PC-3 (cell line): ENCODE measurements at regions not wholly inside any gene's neighbourhood (a gene's known extent, or its start where the extent isn't known, plus 50 kb on each side); places are given as distances from the start of the nearest gene placed in this dataset.
A peak's percentile ranks its signal among the peaks of the same experiment; 100 is the strongest.

ENCODE experiments used
- ATAC-seq: fragments of 200-7000 bp; cut with Tn5 transposase; 2 replicates; pipeline ENCODE4 v1.9.1; 2020; ENCODE audit warnings: mild to moderate bottlenecking, moderate library complexity
- BruUV-seq: library from RNA; stranded (reverse); fragments of 400-500 nt; replicated peaks from 2 replicates; lab custom pipeline; 2021; lab: Mats Ljungman, UMichigan
- CTCF ChIA-PET: fragments of 300-600 bp; sonication (Branson Sonifier 250); formaldehyde crosslinking; loops from one replicate; lab custom pipeline; 2022; ENCODE audit warnings: antibody characterized with exemption; lab: Charles Lee
- POLR2A ChIA-PET: fragments of 300-600 bp; sonication (Branson Sonifier 250); formaldehyde crosslinking; loops from one replicate; lab custom pipeline; 2022; ENCODE audit warnings: antibody characterized with exemption; ENCODE audit not compliant: unreplicated experiment; lab: Charles Lee
- DNase-seq: peaks from one replicate; pipeline ENCODE4 v3.0.0-alpha.2; 2015
- H2AFZ ChIP-seq: fragments of 300-600 bp; sonication (generic); 2 replicates; pipeline ENCODE4 v1.6.0; 2016; ENCODE audit warnings: antibody characterized with exemption, low read length
- H3F3A ChIP-seq: fragments of 300-600 bp; sonication (generic); one replicate; pipeline ENCODE4 v1.6.0; 2017; ENCODE audit warnings: antibody characterized with exemption, low read length, control low read depth, mild to moderate bottlenecking; ENCODE audit not compliant: unreplicated experiment
- H3K27ac ChIP-seq: fragments of 300-600 bp; sonication (generic); 2 replicates; pipeline ENCODE4 v1.5.1; 2016; ENCODE audit warnings: mild to moderate bottlenecking, low read length
- H3K27me3 ChIP-seq: fragments of 300-600 bp; sonication (generic); 2 replicates; pipeline ENCODE4 v1.6.1; 2016; ENCODE audit warnings: low read length, mixed read lengths
- H3K36me3 ChIP-seq: fragments of 300-600 bp; sonication (generic); 2 replicates; pipeline ENCODE4 v1.6.1; 2016; ENCODE audit warnings: low read depth, mixed run types, low read length, mixed read lengths
- H3K4me1 ChIP-seq: fragments of 300-600 bp; sonication (generic); 2 replicates; pipeline ENCODE4 v1.5.1; 2016; ENCODE audit warnings: low read length; ENCODE audit not compliant: insufficient read depth
- H3K4me2 ChIP-seq: fragments of 300-600 bp; sonication (generic); 2 replicates; pipeline ENCODE4 v1.6.0; 2016; ENCODE audit warnings: low read length
- H3K4me3 ChIP-seq: fragments of 300-600 bp; sonication (generic); 2 replicates; pipeline ENCODE4 v1.5.1; 2016; ENCODE audit warnings: mild to moderate bottlenecking, low read length, mixed read lengths
- H3K79me2 ChIP-seq: fragments of 300-600 bp; sonication (generic); 2 replicates; pipeline ENCODE4 v1.6.1; 2017; ENCODE audit warnings: low read length, mixed read lengths
- H3K9ac ChIP-seq: fragments of 300-600 bp; sonication (generic); 2 replicates; pipeline ENCODE4 v1.6.0; 2016; ENCODE audit warnings: mild to moderate bottlenecking, low read length
- H3K9me2 ChIP-seq: fragments of 300-600 bp; sonication (generic); replicated peaks from 2 replicates; pipeline ENCODE4 v1.6.1; 2016; ENCODE audit warnings: mixed run types, low read length, mixed read lengths
- H3K9me3 ChIP-seq: fragments of 300-600 bp; sonication (generic); 2 replicates; pipeline ENCODE4 v1.6.1; 2016; ENCODE audit warnings: low read length, mixed read lengths
- H4K20me1 ChIP-seq: fragments of 300-600 bp; sonication (generic); 2 replicates; pipeline ENCODE4 v1.6.1; 2016; ENCODE audit warnings: low read length, mixed read lengths
- CTCF ChIP-seq: fragments of 300-600 bp; sonication (generic); conservative IDR thresholded peaks from 2 replicates; pipeline ENCODE4 v1.5.1; 2017; ENCODE audit warnings: antibody characterized with exemption, low read depth, mild to moderate bottlenecking, low read length
- EZH2 ChIP-seq: fragments of 300-600 bp; sonication (generic); IDR thresholded peaks from one replicate; pipeline ENCODE4 v1.6.1; 2017; ENCODE audit warnings: antibody characterized with exemption, mild to moderate bottlenecking, low read length; ENCODE audit not compliant: unreplicated experiment
- EZH2phosphoT487 ChIP-seq: fragments of 300-600 bp; sonication (generic); IDR thresholded peaks from 2 replicates; pipeline ENCODE4 v1.6.1; 2018; ENCODE audit warnings: mild to moderate bottlenecking, antibody characterized with exemption, low read length, borderline replicate concordance
- intact Hi-C: fragments of 100-400 bp; cut with micrococcal nuclease; formaldehyde crosslinking; loops from 2 replicates; pipeline ENCODE4 v1.9.0; 2023

GRCh38 chr12:124172636-124173035 lies 122.3 kb upstream of the RFLNA start:
- no peak for TF ChIP-seq EZH2
- Histone ChIP-seq H3K79me2 (no peaks in the 10 kb centered on the region), H3K9ac (no peak overlapping the region), H3K4me2 (no peak overlapping the region), H2AFZ (no peak overlapping the region), H3K4me3 (no peak overlapping the region), H3K4me1 (no peaks in the 10 kb centered on the region), H3K36me3 (no peaks in the 10 kb centered on the region), H3K9me2 (no peaks in the 10 kb centered on the region), H3K27me3 (peaks cover 62% of the 10 kb centered on the region), H3K27ac (no peak overlapping the region), H3K9me3 (no peaks in the 10 kb centered on the region), H3F3A (no peaks in the 10 kb centered on the region), H4K20me1 (no peaks in the 10 kb centered on the region)
- ChIA-PET POLR2A (no interaction called here), CTCF (no interaction called here)
- DNase-seq (peak; percentile 19), ATAC-seq (no peak)
- intact Hi-C loops = no loop called here
- no TSS peak for BruUV-seq

GRCh38 chr12:124173692-124174091 lies 121.2 kb upstream of the RFLNA start:
- no peaks in the 10 kb centered on the region for H3K4me1 ChIP-seq
- H3K4me3 ChIP-seq = no peak overlapping the region
- H3K27ac ChIP-seq = no peak overlapping the region
- POLR2A ChIA-PET = no interaction called here
- no peaks in the 10 kb centered on the region for H3F3A ChIP-seq
- DNase-seq = no peak
- no peaks in the 10 kb centered on the region for H3K79me2 ChIP-seq
- no peaks in the 10 kb centered on the region for H4K20me1 ChIP-seq
- H3K27me3 ChIP-seq = peaks cover 58% of the 10 kb centered on the region
- no peaks in the 10 kb centered on the region for H3K9me3 ChIP-seq
- no peak overlapping the region for H3K9ac ChIP-seq
- CTCF ChIA-PET = no interaction called here
- no peak overlapping the region for H2AFZ ChIP-seq
- no peak overlapping the region for H3K4me2 ChIP-seq
- TF ChIP-seq CTCF (no peak), EZH2phosphoT487 (no peak), EZH2 (no peak)
- H3K36me3 ChIP-seq = no peaks in the 10 kb centered on the region
- BruUV-seq = no TSS peak
- ATAC-seq = no peak
- intact Hi-C loops = no loop called here
- no peaks in the 10 kb centered on the region for H3K9me2 ChIP-seq

GRCh38 chr12:124174451-124175348 lies 120.2 kb upstream of the RFLNA start:
- ChIA-PET CTCF (no interaction called here), POLR2A (no interaction called here)
- Histone ChIP-seq H3K27ac (no peak overlapping the region), H4K20me1 (no peaks in the 10 kb centered on the region), H3K9ac (no peak overlapping the region), H2AFZ (no peak overlapping the region), H3K36me3 (no peaks in the 10 kb centered on the region), H3K79me2 (no peaks in the 10 kb centered on the region), H3K4me2 (no peak overlapping the region), H3K4me3 (no peak overlapping the region), H3K9me2 (no peaks in the 10 kb centered on the region), H3K27me3 (peaks cover 65% of the 10 kb centered on the region), H3F3A (no peaks in the 10 kb centered on the region), H3K9me3 (no peaks in the 10 kb centered on the region), H3K4me1 (no peaks in the 10 kb centered on the region)
- intact Hi-C loops = no loop called here
- DNase-seq = no peak
- ATAC-seq = no peak
- no TSS peak for BruUV-seq
- no peak for TF ChIP-seq EZH2phosphoT487
- no peak for TF ChIP-seq EZH2
- TF ChIP-seq CTCF = no peak
